Hematopoietic multipotent progenitor cell treated with erythropoietin and hydrocortisone succinate and interleukin-3 and kit ligand, for 15 days (in vitro differentiated cells): ENCODE measurements at regions not wholly inside any gene's neighbourhood (a gene's known extent, or its start where the extent isn't known, plus 50 kb on each side); places are given as distances from the start of the nearest gene placed in this dataset.
"Not testable (repeated sequence)": the region's sequence is repeated elsewhere in the genome, so short reads cannot be mapped to it uniquely, and the experiment has no call there.

ENCODE experiments used
- DNase-seq: peaks from one replicate; pipeline ENCODE4 v3.0.0-alpha.2; 2015; ENCODE audit warnings: low spot score

GRCh38 chr12:24507827-24508226 lies 441.1 kb downstream of the BCAT1 start:
- DNase-seq: no peak

- DNase-seq: no peak
Observed at GRCh38 chr12:24505366-24506015, 443.4 kb downstream of the BCAT1 start.

- DNase-seq: not testable (repeated sequence)
Observed at GRCh38 chr12:24503477-24503876, 445.4 kb downstream of the BCAT1 start.

- no peak for DNase-seq
Observed at GRCh38 chr12:24500831-24501230, 448.1 kb downstream of the BCAT1 start.

GRCh38 chr12:24500421-24500820 lies 448.5 kb downstream of the BCAT1 start:
- DNase-seq: no peak

GRCh38 chr12:24499151-24500146 lies 449.5 kb downstream of the BCAT1 start:
- no peak for DNase-seq

GRCh38 chr12:24496755-24497154 lies 452.1 kb downstream of the BCAT1 start:
- no peak for DNase-seq

GRCh38 chr12:24494401-24494800 lies 454.5 kb downstream of the BCAT1 start:
- DNase-seq: no peak

- no peak for DNase-seq
Observed at GRCh38 chr12:24491968-24492367, 456.9 kb downstream of the BCAT1 start.

- no peak for DNase-seq
Observed at GRCh38 chr12:24489939-24490338, 459.0 kb downstream of the BCAT1 start.

- DNase-seq: no peak
Observed at GRCh38 chr12:24488906-24489619, 459.8 kb downstream of the BCAT1 start.

- DNase-seq: no peak
Observed at GRCh38 chr12:24488091-24488596, 460.8 kb downstream of the BCAT1 start.

- DNase-seq: no peak
Observed at GRCh38 chr12:24487606-24488005, 461.3 kb downstream of the BCAT1 start.

GRCh38 chr12:24483732-24484131 lies 465.2 kb downstream of the BCAT1 start:
- no peak for DNase-seq

- DNase-seq: no peak
Observed at GRCh38 chr12:24482882-24483604, 465.9 kb downstream of the BCAT1 start.

- DNase-seq: no peak
Observed at GRCh38 chr12:24482044-24482443, 466.9 kb downstream of the BCAT1 start.

GRCh38 chr12:24480766-24481449 lies 468.0 kb downstream of the BCAT1 start:
- no peak for DNase-seq

GRCh38 chr12:24479131-24479530 lies 469.8 kb downstream of the BCAT1 start:
- no peak for DNase-seq

GRCh38 chr12:24478254-24478653 lies 470.6 kb downstream of the BCAT1 start:
- DNase-seq: no peak

- no peak for DNase-seq
Observed at GRCh38 chr12:24476310-24476709, 472.6 kb downstream of the BCAT1 start.

GRCh38 chr12:24475337-24475736 lies 473.6 kb downstream of the BCAT1 start:
- no peak for DNase-seq
